ENCODE measurements at regions not wholly inside any gene's neighbourhood (a gene's known extent, or its start where the extent isn't known, plus 50 kb on each side); places are given as distances from the start of the nearest gene placed in this dataset.

DNA sequence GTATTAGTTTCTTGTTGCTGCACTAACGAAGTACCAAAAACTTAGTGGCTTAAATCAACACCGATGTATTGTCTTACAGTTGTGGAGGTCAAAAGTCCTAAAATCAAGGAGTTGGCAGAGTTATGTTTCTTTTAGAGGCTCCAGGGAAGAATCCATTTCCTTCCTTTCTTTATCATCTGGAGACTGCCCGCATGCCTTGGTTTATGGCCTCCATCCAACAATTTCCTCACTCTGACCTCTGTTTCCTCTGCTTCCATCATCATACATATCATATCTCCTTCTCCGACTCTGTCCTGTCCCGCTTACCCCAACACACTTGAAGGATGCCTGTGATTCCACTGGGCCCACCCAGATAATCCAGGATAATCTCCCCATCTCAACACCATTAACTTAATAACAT, 627.8 kb downstream of the KCNJ2 start:
- intact Hi-C loops (cut with DNase I): no loop called here
- no peaks in the 10 kb centered on the region for H3K9me3 ChIP-seq
- TF ChIP-seq POLR2AphosphoS5 (IDR thresholded peaks at IDR 0.05) (no peak), POLR2A (IDR thresholded peaks at IDR 0.05) (no peak), CTCF (IDR thresholded peaks at IDR 0.05) (no peak)
- H3K36me3 ChIP-seq: no peaks in the 10 kb centered on the region
- no peaks in the 10 kb centered on the region for H3K27me3 ChIP-seq (replicated peaks; ENCODE audit: insufficient read depth)
- no peak overlapping the region for H3K4me3 ChIP-seq
- DNase-seq (ENCODE audit: low spot score): no peak
- H3K4me1 ChIP-seq (replicated peaks): no peaks in the 10 kb centered on the region
- H3K27ac ChIP-seq: no peak overlapping the region
- WGBS: 79% methylated on average over 5 of the region's 5 CpGs

- TF ChIP-seq POLR2A (IDR thresholded peaks at IDR 0.05): no peak
- no peak for TF ChIP-seq POLR2AphosphoS5 (IDR thresholded peaks at IDR 0.05)
- no peak for TF ChIP-seq CTCF (IDR thresholded peaks at IDR 0.05)
- H3K4me1 ChIP-seq (replicated peaks): no peaks in the 10 kb centered on the region
- H3K9me3 ChIP-seq: no peaks in the 10 kb centered on the region
- no peak overlapping the region for H3K27ac ChIP-seq
- no peak overlapping the region for H3K4me3 ChIP-seq
- DNase-seq (ENCODE audit: low spot score): no peak
- H3K27me3 ChIP-seq (replicated peaks; ENCODE audit: insufficient read depth): no peaks in the 10 kb centered on the region
- H3K36me3 ChIP-seq: no peaks in the 10 kb centered on the region
- intact Hi-C loops (cut with DNase I): no loop called here
These were observed 634.8 kb downstream of the KCNJ2 start for GRCh38 chr17:70804161-70804560.

- no peaks in the 10 kb centered on the region for H3K36me3 ChIP-seq
- no peaks in the 10 kb centered on the region for H3K27me3 ChIP-seq (replicated peaks; ENCODE audit: insufficient read depth)
- WGBS: 91% methylated on average over 2 of the region's 2 CpGs
- H3K4me3 ChIP-seq: no peak overlapping the region
- no peaks in the 10 kb centered on the region for H3K9me3 ChIP-seq
- H3K4me1 ChIP-seq (replicated peaks): no peaks in the 10 kb centered on the region
- no peak for DNase-seq (ENCODE audit: low spot score)
- H3K27ac ChIP-seq: no peak overlapping the region
- intact Hi-C loops (cut with DNase I): no loop called here
- no peak for TF ChIP-seq POLR2A (IDR thresholded peaks at IDR 0.05)
- TF ChIP-seq POLR2AphosphoS5 (IDR thresholded peaks at IDR 0.05): no peak
- no peak for TF ChIP-seq CTCF (IDR thresholded peaks at IDR 0.05)
These were observed 639.3 kb downstream of the KCNJ2 start for GRCh38 chr17:70808596-70808995.

GRCh38 chr17:70810609-70811008, 641.3 kb downstream of the KCNJ2 start:
- Histone ChIP-seq H3K27me3 (replicated peaks; ENCODE audit: insufficient read depth) (no peaks in the 10 kb centered on the region), H3K4me3 (no peak overlapping the region), H3K36me3 (no peaks in the 10 kb centered on the region), H3K4me1 (replicated peaks) (no peaks in the 10 kb centered on the region), H3K27ac (no peak overlapping the region), H3K9me3 (no peaks in the 10 kb centered on the region)
- intact Hi-C loops (cut with DNase I): no loop called here
- TF ChIP-seq POLR2A (IDR thresholded peaks at IDR 0.05) (no peak), POLR2AphosphoS5 (IDR thresholded peaks at IDR 0.05) (no peak), CTCF (IDR thresholded peaks at IDR 0.05) (no peak)
- no peak for DNase-seq (ENCODE audit: low spot score)
- WGBS: 64% methylated on average over 1 of the region's 1 CpG

DNA sequence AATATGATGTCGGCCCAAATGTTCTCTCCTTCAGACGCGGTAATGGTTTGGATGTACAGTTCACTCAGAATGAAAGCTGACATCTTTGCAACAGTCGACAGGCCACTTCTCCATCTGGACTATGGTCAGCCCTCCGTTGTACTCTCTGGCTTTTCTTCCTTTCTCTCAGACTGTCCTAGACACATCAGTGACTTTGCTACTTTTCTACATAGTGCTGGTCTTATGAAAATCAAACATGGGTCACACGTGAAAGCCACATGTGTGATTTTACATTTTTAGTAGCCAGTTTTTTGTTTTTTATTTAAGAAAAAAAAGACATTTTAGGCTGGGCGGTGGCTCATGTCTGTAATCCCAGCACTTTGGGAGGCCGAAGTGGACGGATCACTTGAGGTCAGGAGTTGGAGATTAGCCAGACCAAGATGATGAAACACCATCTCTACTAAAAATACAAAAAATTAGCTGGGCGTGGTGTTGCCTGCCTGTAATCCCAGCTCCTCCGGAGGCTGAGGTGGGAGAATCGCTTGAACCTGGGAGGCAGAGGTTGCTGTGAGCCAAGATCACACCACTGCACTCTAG, 644.1 kb downstream of the KCNJ2 start:
- Histone ChIP-seq H3K4me3 (no peak overlapping the region), H3K36me3 (no peaks in the 10 kb centered on the region), H3K27me3 (replicated peaks; ENCODE audit: insufficient read depth) (no peaks in the 10 kb centered on the region), H3K4me1 (replicated peaks) (no peaks in the 10 kb centered on the region), H3K9me3 (no peaks in the 10 kb centered on the region), H3K27ac (no peak overlapping the region)
- no peak for DNase-seq (ENCODE audit: low spot score)
- 91% methylated on average over 12 of the region's 12 CpGs for WGBS
- no peak for TF ChIP-seq CTCF (IDR thresholded peaks at IDR 0.05)
- TF ChIP-seq POLR2AphosphoS5 (IDR thresholded peaks at IDR 0.05): no peak
- intact Hi-C loops (cut with DNase I): no loop called here
